ENCODE measurements at regions not wholly inside any gene's neighbourhood (a gene's known extent, or its start where the extent isn't known, plus 50 kb on each side); places are given as distances from the start of the nearest gene placed in this dataset.

DNA sequence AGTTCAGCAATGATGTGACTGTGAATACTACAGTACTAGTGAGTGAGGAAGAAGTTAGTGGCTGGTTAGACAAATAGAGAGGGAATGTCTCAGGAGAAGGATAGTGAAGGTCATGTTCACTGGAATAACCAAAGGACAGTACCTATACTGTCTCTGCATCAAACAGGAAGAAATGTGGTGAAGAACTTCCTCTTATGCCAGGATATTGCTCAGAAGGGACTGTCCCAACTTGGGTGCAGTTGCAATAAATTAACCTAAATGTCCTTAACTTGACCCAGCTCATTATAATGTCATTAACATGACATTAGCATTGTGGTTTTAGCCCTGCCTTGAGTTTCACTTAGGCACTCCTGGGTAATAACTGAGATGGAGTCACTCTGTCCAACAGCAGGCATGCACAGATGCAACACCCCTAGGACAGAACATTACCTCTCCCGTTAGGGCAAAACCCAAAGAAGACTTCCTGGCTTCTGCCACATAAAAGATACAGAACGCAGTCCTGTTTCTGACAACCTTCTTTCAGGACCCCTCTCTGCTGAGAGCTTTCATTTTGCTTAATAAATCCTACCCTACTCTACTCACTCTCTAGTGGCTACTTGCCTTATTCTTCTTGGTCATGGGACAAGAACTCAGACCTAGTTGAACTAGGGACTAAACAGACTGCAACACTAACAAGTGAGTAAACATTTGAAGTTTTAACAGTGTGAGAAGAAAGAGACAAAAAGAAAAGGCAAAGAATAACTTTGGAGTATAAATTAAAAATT lies 1591.6 kb upstream of the MIR17HG start:
- no peak for DNase-seq

DNA sequence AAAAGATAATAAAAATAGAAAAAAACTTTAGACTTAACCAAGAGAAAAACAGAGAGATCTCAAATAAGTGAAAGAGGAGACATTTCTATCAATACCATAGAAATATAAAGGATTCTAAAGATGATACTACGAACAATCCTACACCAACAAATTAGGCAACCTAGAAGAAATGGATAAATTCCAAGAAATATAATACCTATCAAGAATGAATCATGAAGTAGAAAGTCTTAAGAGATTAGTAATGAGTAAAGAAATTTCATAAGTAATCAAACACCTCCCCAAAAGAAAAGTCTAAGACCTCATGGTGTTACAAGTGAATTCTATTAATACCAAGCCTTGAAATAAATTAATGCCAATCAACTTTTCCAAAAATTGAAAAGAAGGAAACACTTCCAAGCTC lies 1584.5 kb upstream of the MIR17HG start:
- no peak for DNase-seq

DNA sequence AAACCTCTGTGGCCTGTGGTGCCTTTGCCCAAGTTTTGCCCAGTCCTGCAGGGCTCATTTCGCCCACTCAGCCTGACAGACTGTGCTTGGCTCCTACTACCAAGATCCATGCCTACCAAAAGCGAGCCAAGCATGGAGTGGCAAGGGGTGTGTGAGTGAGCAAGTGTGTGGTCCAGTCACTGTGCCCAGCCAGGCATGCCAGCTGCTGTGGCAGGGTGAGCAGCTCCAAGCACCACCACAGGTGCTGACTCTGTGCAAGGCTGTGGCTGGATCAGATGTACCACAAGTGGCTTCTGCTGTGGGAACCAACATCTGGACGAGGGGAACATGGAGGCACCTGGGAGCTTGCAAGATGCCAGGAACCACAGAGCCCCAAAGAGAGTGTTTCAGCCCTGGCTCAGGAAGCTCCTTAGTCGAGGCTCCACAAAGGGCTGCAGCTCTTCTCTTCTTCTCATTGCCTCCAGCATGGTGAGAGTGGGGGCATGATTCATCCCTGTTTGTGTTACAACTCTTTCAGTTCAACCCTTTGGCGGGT lies 1564.2 kb upstream of the MIR17HG start:
- no peak for DNase-seq

DNA sequence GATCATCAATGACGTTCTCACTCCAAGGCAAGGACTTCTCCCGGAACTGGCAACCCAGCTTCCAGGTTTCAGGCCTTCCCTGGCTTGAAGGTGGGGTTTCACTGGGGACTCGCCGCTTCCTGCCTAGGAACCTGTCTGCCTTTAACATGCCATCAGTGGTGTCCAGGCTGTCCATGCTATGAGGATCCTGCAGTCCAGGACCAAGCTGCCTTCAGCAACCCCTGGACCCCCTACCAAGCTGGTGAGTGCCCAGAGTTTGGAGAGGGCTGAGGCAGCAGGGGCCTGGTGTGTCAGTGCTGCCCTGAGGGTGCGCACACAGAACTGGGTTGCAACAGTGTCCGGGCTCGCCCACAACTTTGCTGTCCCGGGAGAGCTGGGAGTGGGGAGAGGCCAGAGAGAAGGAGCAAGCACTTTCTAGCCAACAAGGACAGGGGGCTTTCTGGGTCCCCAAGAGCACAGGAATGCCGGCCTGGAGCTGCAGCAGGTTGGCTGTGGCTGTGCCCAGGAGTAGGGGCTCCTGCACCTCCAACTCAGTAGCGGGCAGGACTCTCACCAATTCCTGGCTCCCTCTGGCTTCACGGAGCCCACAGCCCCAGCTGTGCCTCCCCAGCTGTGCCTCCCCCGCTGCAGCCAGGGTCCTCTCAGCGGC lies 1563.2 kb upstream of the MIR17HG start:
- no peak for DNase-seq

DNA sequence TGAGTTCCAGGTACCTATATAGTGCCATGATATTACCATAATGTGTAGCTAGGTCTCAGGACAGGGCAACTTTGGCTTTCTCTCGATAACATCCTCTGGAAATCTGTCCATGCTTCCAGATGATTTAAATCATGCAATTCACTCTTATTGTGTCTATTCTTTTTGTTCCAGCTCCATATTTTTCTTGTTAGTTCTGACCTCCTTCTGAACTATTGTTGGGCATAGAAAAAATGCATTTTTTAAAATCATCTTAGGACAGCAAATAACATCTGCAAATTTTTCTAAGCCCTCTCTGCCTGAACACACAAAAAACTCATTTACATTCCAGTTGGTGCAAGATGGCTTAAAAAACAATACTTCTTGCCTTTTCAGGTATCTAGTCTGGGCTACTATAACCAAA lies 1561.0 kb upstream of the MIR17HG start:
- DNase-seq: no peak

DNA sequence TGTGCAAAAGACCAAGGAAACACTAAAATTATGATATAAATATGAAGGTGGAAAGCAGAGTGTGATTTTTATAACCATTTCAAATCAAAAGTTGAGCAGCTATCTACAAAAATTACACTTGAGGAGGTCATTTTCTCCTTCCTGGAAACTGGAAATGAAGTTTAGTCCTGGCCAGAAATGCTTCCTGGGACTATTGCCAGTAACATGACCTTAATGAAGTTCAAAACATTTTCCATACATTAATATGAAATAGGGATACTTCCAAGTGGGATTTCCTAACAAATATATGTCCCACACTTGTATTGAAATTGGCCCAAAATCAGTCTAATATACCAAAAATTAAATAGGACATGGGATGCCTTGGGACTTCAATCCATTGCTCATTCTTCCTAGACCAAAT lies 1556.8 kb upstream of the MIR17HG start:
- DNase-seq: no peak

DNA sequence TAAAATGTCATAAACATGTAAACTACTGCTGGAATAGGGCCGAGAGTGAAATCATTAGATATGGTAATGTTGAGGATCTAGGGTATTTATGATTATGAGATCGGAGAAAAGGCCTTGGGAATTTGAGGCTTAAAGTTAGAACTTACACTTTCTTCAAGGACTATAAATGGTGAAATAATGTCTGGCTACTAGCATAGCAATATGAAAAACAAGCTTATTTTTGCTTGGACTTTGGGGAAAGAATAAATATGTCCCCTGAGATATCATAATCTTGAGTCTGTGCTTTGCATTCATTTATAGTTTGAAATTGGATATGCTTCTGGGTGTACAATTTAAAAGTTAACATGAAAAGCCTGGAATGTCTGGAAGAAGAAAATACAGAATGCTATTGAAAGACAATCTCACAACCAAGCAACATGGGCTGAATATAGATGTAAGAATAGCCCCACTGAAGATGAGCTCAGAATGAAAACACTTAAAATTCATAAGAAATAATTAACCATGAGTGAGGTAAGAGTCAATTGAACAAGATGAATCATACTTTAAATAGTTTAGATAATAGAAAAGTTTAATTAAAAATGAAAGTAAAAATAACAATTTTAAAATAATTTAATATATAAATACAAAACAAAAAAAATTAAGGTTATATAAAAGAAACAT lies 1555.4 kb upstream of the MIR17HG start:
- DNase-seq: no peak

DNA sequence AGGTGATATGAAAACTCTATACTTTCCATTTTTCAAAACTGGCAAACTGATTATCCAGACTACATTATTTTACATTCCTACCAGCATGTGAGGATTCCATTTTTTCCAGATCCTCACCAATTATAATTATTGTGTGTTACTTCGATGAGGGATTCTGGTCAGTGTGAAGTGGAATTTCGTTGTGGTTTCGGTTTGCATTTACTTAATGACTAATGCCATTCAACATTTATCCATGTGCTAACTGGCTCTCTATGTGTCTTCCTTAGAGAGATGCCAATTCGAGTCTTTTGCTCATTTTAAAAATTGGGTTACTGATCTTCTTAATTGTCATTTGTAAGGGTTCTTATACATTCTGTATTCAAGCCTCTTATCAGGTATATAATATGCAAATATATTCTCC lies 1551.3 kb upstream of the MIR17HG start:
- no peak for DNase-seq

DNA sequence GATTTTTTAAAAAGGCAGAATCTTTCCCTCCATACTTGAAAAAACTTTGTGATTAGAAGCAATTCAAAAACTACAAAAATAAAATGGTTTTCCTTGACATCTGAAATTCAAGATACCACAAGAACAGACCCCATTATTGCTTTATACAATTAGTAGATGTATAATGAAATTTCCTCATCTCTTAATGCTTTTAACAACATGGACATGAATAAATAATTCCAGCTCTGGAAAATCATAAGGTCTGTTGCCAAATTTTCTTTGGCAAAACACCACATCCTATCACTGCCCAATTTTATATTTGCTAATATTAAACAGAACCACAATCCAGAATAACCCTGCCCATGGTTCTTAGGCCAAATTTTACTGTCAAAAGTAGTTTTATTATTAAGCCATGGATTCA lies 1543.6 kb upstream of the MIR17HG start:
- DNase-seq: no peak

DNA sequence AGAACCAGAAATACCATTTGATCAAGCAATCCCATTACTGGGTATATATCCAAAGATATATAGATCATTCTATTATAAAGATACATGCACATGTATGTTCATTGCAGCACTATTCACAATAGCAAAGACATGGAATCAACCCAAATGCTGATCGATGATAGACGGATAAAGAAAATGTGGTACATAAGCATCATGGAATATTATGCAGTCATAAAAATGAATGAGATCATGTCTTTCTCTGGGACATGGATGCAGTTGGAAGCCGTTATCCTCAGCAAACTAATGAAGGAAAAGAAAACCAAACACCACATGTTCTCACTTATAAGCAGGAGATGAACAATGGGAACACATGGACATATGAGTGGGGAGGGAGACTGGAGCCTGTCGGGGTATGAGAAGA lies 1540.9 kb upstream of the MIR17HG start:
- no peak for DNase-seq

DNA sequence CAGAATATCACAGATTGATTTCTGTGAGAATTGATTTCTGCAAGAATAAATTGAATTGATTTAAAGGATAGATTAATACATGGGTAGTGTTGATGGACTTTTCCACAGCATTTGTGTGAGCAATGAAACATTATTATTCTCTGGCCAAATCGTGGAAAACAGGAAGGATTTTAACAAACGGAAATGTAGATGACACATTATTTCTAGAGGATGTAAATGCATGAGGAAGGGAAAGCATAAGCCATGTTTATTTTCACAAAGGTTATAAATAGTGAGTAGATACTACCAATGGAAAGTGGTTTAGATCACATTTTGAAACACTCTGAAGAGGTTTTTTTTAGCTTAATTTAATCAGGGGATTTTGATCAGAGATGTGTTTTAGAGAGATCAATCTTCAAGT lies 1534.6 kb upstream of the MIR17HG start:
- no peak for DNase-seq

DNA sequence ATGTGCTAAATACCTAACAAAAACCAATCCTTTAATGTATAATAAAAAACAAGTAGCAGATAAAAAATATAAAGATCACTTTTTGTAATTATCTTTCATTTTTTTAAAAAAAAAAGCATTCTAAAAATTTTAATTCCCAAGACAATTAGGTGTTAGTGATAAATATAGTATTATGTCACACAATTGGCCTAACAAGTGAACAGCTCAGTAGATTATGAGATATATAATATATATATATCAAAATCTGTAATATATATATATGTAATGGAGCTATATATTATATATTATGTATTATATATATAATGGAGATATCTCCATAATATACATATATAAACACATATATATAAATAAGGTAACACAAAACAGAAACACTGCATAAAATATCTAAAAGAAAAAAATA lies 1531.1 kb upstream of the MIR17HG start:
- no peak for DNase-seq

DNA sequence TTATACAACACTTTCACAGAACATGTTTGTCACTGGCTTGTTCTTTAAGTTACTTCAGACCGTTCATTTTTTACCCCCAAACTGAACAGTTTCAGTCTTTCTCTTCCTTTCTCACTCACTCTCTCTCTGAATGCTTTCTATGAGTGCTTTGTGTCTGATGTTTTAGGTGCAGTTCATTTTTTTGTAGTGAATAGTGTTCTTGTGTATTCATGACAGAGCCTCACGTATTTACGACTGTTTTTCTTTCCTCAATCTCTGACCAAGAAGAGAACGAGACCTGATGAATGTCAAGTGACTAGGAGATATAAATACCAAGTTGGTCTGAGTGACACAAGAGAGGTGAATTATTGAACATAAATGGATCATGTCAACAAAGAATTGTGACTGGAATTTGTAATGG lies 1525.0 kb upstream of the MIR17HG start:
- no peak for DNase-seq

DNA sequence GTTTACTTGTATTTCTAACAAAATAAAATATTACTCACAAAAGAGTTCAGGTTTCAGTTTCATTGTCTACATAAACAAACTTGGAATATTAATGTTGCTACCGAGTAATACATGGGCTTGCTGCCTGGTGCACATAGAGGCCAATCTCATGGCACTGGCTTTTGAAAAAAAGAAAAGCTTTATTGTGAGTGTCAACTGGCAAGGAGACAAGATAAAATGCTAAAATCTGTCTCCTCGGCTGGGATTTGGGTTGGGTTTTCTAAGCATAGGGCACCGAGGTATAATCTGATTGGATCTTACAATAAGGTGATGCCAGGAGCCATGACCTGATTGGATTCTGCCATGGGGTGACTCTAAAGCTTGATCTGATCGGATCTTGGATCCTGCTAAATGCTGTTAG lies 1519.9 kb upstream of the MIR17HG start:
- no peak for DNase-seq

DNA sequence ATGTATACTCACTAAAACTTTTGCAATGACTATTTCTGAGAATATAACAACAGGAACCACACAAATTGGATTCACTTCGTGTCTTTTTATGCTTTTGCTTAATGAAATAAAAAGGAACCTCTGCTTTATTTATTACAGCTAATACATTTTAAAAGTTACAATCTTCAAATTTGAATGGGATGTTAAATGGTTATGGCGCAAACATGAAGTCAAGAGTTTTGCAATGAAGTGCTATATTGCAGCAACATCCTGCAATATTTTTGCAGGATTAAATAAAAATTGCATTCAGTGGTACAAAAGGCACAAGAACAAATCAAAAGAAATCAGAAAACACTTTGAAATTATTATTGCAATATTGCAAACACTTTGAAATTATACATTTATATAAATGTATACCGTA lies 1519.0 kb upstream of the MIR17HG start:
- DNase-seq: no peak

DNA sequence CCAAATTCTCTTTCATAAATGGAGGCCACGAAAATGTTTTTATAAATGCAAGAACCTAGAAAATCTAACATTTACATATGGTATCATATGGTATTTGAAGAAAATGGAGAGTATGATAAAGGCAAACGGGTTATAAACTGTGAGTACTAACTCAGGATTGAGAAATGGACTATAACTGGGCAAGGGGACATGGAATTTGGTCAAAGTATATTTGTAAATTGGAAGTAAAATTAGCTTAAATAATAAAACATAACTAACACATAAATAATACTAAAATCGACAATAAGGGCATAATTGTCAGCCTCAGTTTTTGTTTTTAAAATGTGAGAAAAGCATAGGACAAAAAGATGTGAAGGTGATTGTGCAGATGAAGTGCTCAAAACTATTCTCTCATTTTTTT lies 1516.3 kb upstream of the MIR17HG start:
- DNase-seq: no peak

DNA sequence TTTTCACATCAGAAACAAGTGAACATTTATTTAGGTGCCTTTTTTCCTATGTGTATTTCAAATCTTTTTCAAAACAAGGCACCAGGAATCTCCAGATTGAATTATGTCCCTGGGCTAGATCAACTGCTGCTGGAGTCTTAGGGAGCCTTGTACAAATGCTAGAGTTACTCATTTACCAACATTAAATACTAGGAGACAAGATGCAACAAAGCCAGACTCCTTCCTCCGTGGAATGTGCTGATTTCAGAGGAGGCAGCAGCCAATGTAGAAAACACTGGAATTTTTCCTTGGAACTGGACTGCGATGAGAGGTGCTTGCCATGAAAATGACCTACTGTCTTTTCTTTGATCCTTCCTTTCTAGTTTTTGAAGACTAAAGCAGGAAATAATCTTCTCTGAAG lies 1514.7 kb upstream of the MIR17HG start:
- no peak for DNase-seq

DNA sequence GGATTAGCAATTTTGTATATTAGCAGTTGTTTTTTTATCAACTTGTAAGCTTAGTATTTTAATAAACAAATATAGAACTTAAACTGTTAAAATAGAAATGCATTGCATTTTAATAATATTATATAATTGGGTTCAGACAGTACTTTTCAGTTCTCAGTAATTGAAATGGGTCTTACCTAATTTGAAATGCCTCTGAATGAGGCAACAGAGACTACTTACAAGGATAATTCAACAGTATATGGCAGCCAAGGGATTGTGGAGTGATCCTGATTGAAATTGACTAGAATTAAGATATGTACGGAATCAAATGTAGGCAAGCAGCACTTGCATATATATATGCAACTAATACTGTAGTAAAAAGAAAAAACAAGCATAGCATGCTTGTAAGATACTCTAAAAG lies 1503.9 kb upstream of the MIR17HG start:
- DNase-seq: no peak

DNA sequence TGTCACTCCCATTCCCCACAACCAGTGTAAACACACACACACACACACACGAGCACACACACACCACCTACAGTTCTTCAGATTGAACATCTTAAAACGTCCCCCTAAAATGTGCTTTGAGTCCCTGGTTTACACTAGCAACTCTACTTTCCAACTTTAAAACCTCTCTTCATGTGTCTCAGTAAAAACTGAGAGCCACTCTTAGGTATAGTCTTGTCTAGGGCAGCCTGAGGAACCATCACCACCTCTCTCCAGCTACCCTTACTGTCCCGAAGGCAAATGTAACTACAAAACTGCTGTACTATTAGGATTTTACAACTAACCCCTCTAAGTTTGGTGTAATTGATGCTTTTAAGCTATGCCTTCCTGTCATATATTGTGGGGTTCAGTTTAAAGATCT lies 1501.6 kb upstream of the MIR17HG start:
- no peak for DNase-seq

DNA sequence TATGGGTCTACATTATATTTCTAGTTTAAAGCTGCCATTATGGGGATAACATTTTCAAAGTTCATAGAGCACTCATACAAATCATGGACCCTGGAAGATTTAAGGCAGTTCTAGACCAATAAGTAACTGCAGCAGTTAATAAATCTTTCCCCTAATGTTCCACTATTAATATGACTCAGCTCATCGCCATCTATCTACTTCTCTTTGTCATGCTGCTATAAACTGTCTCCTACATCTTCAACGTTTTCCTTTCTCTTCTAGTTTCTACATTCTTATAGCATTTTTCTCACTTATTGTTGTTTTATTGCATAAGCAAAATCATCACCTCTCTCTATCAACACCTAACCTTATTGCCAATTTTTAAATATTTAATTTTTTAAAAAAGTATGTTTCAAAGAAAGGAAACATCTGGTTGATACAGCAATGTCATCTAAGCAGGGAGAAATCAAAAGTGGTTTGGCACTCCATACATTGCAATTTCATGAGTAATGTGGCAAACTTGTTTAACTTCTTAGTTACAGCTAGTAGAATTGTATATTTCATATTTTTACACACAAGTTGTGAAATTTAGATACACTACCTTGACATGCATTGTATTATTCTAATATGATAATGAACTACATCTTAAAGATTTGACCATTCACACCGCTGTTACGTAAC lies 1500.4 kb upstream of the MIR17HG start:
- DNase-seq: no peak

DNA sequence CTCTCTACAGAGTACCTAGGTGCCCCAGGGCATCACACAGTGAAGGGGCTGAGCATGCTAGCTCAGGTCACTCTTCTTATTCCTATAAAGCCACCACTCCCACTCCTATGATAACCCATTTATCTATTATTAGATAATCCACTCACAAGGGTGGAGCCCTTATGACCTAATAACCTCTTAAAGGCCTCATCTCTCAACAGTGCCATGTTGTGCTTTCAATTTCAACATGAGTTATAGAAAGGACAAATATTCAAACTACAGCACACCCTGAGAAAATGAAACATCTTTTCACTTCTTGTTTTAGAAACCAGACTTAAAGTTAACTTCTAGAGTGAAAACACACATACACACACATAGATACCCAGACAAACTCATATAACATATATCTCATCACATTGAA lies 1494.9 kb upstream of the MIR17HG start:
- no peak for DNase-seq

DNA sequence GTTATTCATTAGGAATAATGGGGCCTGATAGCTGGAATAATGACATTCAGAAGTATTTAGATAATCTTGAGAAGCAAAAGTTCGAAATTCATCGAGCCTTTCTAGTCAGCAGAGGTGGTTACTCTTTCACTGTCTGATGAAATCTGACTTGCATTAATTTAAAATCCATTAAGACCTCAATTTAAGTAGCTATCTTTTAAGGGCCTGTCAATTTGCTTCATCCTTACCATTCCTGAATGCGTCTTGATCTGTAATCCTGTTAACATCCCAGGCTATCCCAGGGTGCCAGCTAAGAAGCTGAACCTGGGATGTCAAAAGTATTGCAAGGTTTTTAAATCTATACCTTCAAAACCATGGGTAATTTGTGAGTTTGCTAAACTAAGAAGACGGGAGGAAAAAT lies 1491.0 kb upstream of the MIR17HG start:
- no peak for DNase-seq

DNA sequence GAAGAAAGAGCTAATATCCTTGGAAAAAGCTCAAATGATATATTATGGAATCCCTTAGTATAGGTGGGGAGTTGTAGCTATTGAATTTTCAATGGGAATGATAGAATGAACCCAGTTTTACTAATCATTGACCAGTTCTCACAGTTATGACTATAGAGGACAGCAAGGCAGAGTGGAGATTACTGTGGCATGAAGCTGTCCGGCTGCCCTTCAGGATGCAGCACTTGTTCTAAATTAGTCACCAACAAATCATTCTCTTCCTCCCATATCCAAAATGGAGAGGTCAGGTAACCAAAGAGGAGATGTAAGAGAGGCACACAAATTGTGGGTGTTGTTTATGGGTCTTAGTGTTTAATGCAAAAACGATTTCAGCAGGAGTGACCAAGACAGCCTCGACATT lies 1490.0 kb upstream of the MIR17HG start:
- DNase-seq: no peak

All from cerebellar nuclear complex (tissue), 1 donor.